CD4-positive, alpha-beta T cell (primary cell): ENCODE measurements at regions not wholly inside any gene's neighbourhood (a gene's known extent, or its start where the extent isn't known, plus 50 kb on each side); places are given as distances from the start of the nearest gene placed in this dataset.

ENCODE experiments used
- ATAC-seq: fragments of 200-7000 bp; cut with Tn5 transposase; one replicate; pipeline ENCODE4 v1.10.0; 2022; ENCODE audit warnings: mild to moderate bottlenecking; ENCODE audit not compliant: poor library complexity
- CTCF ChIA-PET: fragments of 350-600 bp; sonication (Branson Sonifier 250); formaldehyde crosslinking; loops from one replicate; lab custom pipeline; 2021; ENCODE audit warnings: antibody characterized with exemption, inconsistent platforms; lab: Charles Lee
- POLR2A ChIA-PET: fragments of 350-600 bp; sonication (Branson Sonifier 250); formaldehyde crosslinking; loops from one replicate; lab custom pipeline; 2021; ENCODE audit warnings: antibody characterized with exemption, inconsistent platforms; lab: Charles Lee
- DNase-seq, 14 experiments: peaks; one replicate each; pipeline ENCODE4 v3.0.0-alpha.2; 2013 to 2020; ENCODE audit warnings: mixed read lengths in 2 of 14
- H3K27ac ChIP-seq, 2 donors: one replicate each; pipeline versions ENCODE4 v1.5.1 to v1.7.0; 2013; ENCODE audit warnings: low read length in 2 of 2, low read depth in 1 of 2, mild to moderate bottlenecking in 1 of 2
- H3K27me3 ChIP-seq, 2 experiments: 1 replicate in 1 of 2; 2 replicates in 1 of 2; pipeline versions ENCODE4 v1.6.1 to v1.7.0; 2013; ENCODE audit warnings: low read length in 2 of 2, control low read depth in 1 of 2, mild to moderate bottlenecking in 1 of 2, moderate library complexity in 1 of 2; ENCODE audit not compliant: insufficient read depth in 2 of 2, control insufficient read depth in 1 of 2
- H3K36me3 ChIP-seq: one replicate; pipeline ENCODE4 v1.6.1; 2013; ENCODE audit warnings: low read length, control low read depth; ENCODE audit not compliant: insufficient read depth
- H3K4me1 ChIP-seq: one replicate; pipeline ENCODE4 v1.6.1; 2013; ENCODE audit warnings: low read length, control low read depth; ENCODE audit not compliant: insufficient read depth
- H3K4me3 ChIP-seq: one replicate; pipeline ENCODE4 v1.5.1; 2013; ENCODE audit warnings: mild to moderate bottlenecking, low read length, moderate library complexity
- H3K9me3 ChIP-seq, 2 experiments: 1 replicate in 1 of 2; 2 replicates in 1 of 2; pipeline versions ENCODE4 v1.6.1 to v1.7.0; 2013; ENCODE audit warnings: low read length in 2 of 2, mild to moderate bottlenecking in 2 of 2, control low read depth in 1 of 2, moderate library complexity in 1 of 2; ENCODE audit not compliant: control insufficient read depth in 1 of 2, insufficient read depth in 1 of 2
- H3K27ac Mint-ChIP-seq: one replicate; pipeline ENCODE4 v1.8.0; 2020; ENCODE audit warnings: mixed read lengths
- H3K27me3 Mint-ChIP-seq: one replicate; pipeline ENCODE4 v1.8.0; 2021; ENCODE audit warnings: mixed read lengths
- H3K36me3 Mint-ChIP-seq: one replicate; pipeline ENCODE4 v1.8.0; 2021; ENCODE audit warnings: low read depth, mixed read lengths
- H3K4me1 Mint-ChIP-seq: one replicate; pipeline ENCODE4 v1.8.0; 2021; ENCODE audit warnings: low read depth, mixed read lengths
- H3K4me3 Mint-ChIP-seq: one replicate; pipeline ENCODE4 v1.8.0; 2020; ENCODE audit warnings: mild to moderate bottlenecking, mixed read lengths
- H3K9me3 Mint-ChIP-seq: one replicate; pipeline ENCODE4 v1.8.0; 2020; ENCODE audit warnings: mixed read lengths
- CTCF ChIP-seq: fragments of 200-600 bp; IDR thresholded peaks from one replicate; pipeline ENCODE4 v1.8.0; 2022; ENCODE audit warnings: antibody characterized with exemption, mild to moderate bottlenecking
- intact Hi-C, 2 experiments: fragments of 100-400 bp; cut with DNase I in 1 of 2; cut with micrococcal nuclease in 1 of 2; formaldehyde crosslinking; loops; one replicate each; pipeline versions ENCODE4 v1.15.1 to v1.9.0; 2023 to 2025; cut with DNase I, micrococcal nuclease

GRCh38 chr3:56904552-56905215, 102.9 kb upstream of the ARHGEF3 start:
- CTCF ChIA-PET = no interaction called here
- H3K27ac Mint-ChIP-seq = peak overlapping the region; percentile 6
- H3K9me3 Mint-ChIP-seq = no peaks in the 10 kb centered on the region
- POLR2A ChIA-PET = interaction anchor here (0.5 to 1.5 kb wide), 3 partner anchors 12 to 1312 kb away, joined by 3 to 8 read pairs (median 3); no protein-coding TSS in a partner anchor
- H3K36me3 Mint-ChIP-seq = peaks cover 18% of the 10 kb centered on the region
- intact Hi-C loops = no loop called here
- no peak overlapping the region for H3K4me3 Mint-ChIP-seq
- Histone ChIP-seq H3K36me3 (peaks cover 5% of the 10 kb centered on the region), H3K27ac (no peak overlapping the region), H3K4me3 (no peak overlapping the region), H3K9me3 (no peaks in the 10 kb centered on the region), H3K4me1 (peaks cover 44% of the 10 kb centered on the region), H3K27me3 (no peaks in the 10 kb centered on the region)
- no peaks in the 10 kb centered on the region for H3K27me3 Mint-ChIP-seq
- H3K4me1 Mint-ChIP-seq = peaks cover 73% of the 10 kb centered on the region
- TF ChIP-seq CTCF = no peak
- no peak for DNase-seq
- no peak for ATAC-seq

GRCh38 chr3:56903231-56903782, 101.6 kb upstream of the ARHGEF3 start:
- Mint-ChIP-seq H3K9me3 (no peaks in the 10 kb centered on the region), H3K27me3 (no peaks in the 10 kb centered on the region), H3K27ac (peak overlapping the region; percentile 34), H3K4me3 (no peak overlapping the region), H3K4me1 (peaks cover 62% of the 10 kb centered on the region), H3K36me3 (peaks cover 8% of the 10 kb centered on the region)
- no peak for ATAC-seq
- Histone ChIP-seq H3K27me3 (no peaks in the 10 kb centered on the region), H3K4me1 (peaks cover 38% of the 10 kb centered on the region), H3K36me3 (no peaks in the 10 kb centered on the region), H3K4me3 (no peak overlapping the region), H3K27ac (no peak overlapping the region), H3K9me3 (no peaks in the 10 kb centered on the region)
- POLR2A ChIA-PET = interaction anchor here (1.1 to 1.5 kb wide), 3 partner anchors 13 to 20 kb away, joined by 3 to 8 read pairs (median 3); no protein-coding TSS in a partner anchor
- CTCF ChIA-PET = interaction anchor here (1.0 to 1.9 kb wide), 2 partner anchors 9 to 104 kb away, joined by 3 to 4 read pairs; no protein-coding TSS in a partner anchor
- intact Hi-C loops = no loop called here
- no peak for DNase-seq
- no peak for TF ChIP-seq CTCF

- Histone ChIP-seq H3K36me3 (no peaks in the 10 kb centered on the region), H3K9me3 (no peaks in the 10 kb centered on the region), H3K27ac (no peak overlapping the region), H3K27me3 (no peaks in the 10 kb centered on the region), H3K4me3 (no peak overlapping the region), H3K4me1 (peaks cover 34% of the 10 kb centered on the region)
- Mint-ChIP-seq H3K27me3 (no peaks in the 10 kb centered on the region), H3K27ac (peak overlapping the region; percentile 34), H3K4me3 (no peak overlapping the region), H3K9me3 (no peaks in the 10 kb centered on the region), H3K4me1 (peaks cover 55% of the 10 kb centered on the region), H3K36me3 (peaks cover 3% of the 10 kb centered on the region)
- intact Hi-C loops = no loop called here
- POLR2A ChIA-PET = interaction anchor here (0.7 to 1.5 kb wide), 4 partner anchors 11 to 16 kb away, joined by 3 to 8 read pairs (median 4); no protein-coding TSS in a partner anchor
- DNase-seq (no peak), ATAC-seq (no peak)
- no peak for TF ChIP-seq CTCF
- CTCF ChIA-PET = interaction anchor here (1.9 kb wide), 1 partner anchor 10 kb away, joined by 4 read pairs; no protein-coding TSS in a partner anchor
Observed at GRCh38 chr3:56902468-56903160, 100.9 kb upstream of the ARHGEF3 start.
